NCI-H146 treated with DMSO at 0.1 percent for 48 hours (cell line): ENCODE measurements at regions not wholly inside any gene's neighbourhood (a gene's known extent, or its start where the extent isn't known, plus 50 kb on each side); places are given as distances from the start of the nearest gene placed in this dataset.
"Not testable (repeated sequence)": the region's sequence is repeated elsewhere in the genome, so short reads cannot be mapped to it uniquely, and the experiment has no call there.

Experiments
- DNase-seq: peaks from one replicate; lab custom pipeline; 2025; ENCODE audit not compliant: unreplicated experiment; lab: John Stamatoyannopoulos, UW

DNA sequence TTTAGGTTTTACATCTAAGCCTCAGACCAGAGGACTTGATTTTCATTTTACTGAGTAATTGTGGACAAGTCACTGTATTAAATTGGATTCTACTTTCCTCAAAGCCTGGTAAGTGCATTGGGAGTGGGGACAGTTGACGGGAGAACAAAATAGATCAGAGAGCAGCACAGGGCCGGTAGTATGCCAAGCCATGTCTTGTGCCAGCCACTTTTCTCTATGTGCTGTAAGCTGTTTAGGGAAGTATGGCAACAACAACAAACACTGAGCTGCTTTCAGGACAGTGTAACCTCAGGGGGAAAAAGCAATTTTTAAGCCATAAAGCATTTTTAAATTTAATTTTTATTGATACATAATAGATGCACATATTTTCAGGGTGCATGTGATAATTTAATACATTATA, 365.9 kb upstream of the IGFBP3 start:
- DNase-seq, result no peak

GRCh38 chr7:46286356-46286755, 365.3 kb upstream of the IGFBP3 start:
- no peak for DNase-seq

GRCh38 chr7:46285878-46286277, 364.8 kb upstream of the IGFBP3 start:
- no peak for DNase-seq

DNA sequence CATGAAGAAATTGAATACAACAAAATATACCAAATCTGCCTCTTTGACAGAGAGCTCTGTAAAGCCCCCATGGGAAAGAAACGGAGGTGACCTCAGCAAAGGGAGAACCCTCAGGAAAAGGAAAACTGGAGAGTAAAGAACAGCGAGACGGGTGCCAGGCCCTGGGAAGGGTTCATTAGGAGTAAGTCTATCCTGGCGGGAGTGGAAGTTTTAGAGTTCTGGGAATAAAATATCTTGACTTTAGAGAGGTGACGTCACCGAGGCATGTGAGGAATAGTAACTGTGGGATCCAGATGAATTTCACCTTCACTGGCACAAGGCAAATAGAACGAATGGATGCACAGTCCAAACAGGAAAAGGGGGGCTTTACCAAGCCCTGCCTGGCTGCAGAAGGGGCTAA, 362.8 kb upstream of the IGFBP3 start:
- no peak for DNase-seq

- DNase-seq, result no peak
Measured at GRCh38 chr7:46282155-46282554, 361.1 kb upstream of the IGFBP3 start.

- DNase-seq, result no peak
Measured at GRCh38 chr7:46281071-46281470, 360.0 kb upstream of the IGFBP3 start.

GRCh38 chr7:46279290-46279689, 358.2 kb upstream of the IGFBP3 start:
- DNase-seq, result no peak

DNA sequence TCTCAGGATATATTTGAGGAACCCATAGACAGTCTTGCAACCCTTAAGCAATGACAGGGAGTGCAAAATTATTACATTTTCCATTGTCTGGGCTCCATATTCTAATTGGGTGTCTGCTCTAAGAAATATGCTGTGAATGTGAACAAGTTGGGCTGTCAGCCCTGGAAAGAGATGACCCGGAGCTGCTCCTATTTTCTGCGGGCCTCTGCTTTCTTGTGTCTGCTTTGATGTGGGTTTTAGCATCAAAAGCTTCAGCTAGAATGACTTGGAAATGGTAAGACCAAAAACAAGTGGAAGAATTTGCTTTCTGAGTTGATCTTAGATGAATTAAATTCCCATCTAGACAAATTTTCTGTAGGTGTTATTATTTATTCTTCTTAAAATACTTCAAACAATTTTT, 343.6 kb upstream of the IGFBP3 start:
- no peak for DNase-seq

GRCh38 chr7:46261638-46262037, 340.6 kb upstream of the IGFBP3 start:
- DNase-seq, result not testable (repeated sequence)

GRCh38 chr7:46259947-46260346, 338.9 kb upstream of the IGFBP3 start:
- DNase-seq, result no peak

GRCh38 chr7:46257761-46258448, 336.8 kb upstream of the IGFBP3 start:
- no peak for DNase-seq

DNA sequence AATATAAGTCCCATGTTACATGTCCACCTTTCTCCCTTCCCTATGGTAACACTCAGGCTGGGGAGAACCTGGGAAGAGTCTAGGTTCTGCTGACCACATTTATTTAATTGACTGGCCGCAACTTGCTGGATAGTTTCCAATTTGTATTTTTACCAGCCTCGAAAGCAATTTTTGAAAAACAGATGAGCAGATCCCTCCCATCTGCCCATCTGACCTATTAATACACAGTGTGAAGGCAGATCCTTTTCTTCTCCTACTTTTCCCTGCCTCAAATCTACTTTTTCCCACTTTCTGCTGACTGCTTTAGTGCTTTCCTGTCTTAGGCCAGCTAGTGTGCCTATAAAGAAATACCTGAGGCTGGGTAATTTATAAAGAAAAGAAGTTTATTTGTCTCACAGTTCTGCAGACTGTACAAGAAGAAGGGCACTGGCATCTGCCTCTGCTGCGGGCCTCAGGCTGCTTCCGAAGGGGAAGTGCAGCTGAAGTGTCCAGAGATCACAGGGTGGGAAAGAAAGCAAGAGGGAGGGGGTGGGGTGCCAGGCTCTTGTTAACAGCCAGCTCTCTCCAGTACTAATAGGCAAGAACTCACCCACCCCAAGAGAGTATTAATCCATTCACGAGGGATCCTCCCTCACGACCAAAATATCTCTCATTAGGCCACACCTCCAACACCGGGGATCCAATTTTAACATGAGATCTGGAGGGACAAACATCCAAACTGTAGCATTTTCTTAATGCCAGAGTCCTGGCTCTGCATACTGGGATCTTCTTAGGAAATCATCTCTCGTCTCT, 336.0 kb upstream of the IGFBP3 start:
- DNase-seq, result no peak

- DNase-seq, result no peak
Measured at GRCh38 chr7:46253520-46253919, 332.4 kb upstream of the IGFBP3 start.

DNA sequence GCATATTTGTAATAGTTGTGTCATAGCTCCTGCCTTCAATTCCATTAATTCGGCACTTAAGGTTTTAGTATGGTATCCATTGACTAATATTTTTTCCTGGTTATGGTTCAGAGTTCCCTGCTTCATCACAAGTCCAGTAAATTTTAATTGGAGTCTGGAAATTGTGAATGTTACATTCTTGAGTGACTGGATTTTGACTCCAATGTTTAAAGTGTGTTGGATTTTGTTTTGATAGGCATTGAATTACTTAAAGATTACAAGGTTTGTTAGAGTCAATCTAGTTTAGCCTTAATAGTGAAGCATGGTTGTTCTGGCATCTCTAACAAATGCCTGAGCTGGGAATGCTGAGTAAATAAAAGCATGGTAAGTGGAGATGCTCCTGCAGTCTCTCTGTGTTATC, 326.6 kb upstream of the IGFBP3 start:
- DNase-seq, result no peak

DNA sequence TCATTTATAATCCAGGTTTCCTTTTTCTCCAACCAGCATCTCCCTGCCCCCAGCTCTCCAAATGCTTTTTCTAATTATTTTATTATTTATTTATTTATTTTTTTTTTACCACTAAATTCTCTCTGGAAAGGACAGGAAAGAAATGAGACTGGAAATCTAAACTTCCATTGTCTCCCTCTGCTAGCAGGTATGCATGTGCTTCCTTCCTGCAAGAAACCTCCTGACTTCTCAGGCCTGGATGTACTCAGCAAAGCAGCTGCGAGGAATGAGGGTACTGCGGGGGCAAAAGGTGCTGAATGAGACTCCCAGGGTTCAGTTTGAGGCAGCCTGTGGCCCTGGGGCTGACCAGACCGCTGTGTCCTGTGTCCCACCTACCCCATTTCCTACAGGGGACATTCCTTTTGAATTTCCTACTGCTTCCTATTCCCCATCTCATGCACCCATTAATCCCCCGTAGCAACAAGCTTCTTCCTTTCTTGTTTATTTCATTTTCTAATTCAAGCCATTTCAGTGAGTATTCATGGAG, 324.6 kb upstream of the IGFBP3 start:
- no peak for DNase-seq

DNA sequence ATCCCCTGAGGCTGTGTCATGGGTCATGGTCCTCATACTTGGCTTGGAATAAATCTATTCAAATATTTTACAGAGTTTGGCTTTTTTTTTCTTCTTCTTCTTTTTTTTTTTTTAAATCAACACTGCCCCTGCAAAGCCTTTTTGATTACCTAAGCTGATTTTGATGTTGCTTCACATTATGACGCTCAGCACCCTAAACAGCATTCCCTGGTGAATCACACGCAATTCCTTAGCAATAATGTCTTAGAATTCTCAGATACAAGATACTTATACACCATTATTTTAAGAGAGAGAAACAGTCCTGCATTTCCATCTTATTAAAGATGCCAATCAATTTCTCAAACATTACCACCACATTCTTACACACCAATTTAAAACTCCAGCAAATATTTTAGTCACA, 323.7 kb upstream of the IGFBP3 start:
- DNase-seq, result no peak

DNA sequence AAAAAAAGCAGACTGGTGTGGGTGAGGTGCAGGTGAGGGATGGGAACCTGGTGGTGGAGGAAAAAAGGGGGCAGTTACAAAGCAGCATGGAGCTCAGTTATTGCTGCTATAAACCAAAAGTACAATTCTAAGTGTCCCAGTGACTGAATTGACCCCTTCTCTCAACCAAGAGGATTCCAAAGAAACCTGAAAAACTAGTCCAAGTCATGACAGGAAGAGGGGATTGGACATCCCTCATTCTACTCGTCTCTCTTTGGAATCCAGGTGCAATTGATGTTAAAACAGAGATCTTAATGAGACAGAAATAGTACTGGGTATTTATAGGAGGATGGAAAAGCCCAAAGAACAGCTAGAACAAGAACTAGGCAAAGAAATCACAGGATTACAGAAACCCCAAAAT, 322.3 kb upstream of the IGFBP3 start:
- DNase-seq, result no peak

GRCh38 chr7:46239846-46240245, 318.8 kb upstream of the IGFBP3 start:
- no peak for DNase-seq

GRCh38 chr7:46237466-46237865, 316.4 kb upstream of the IGFBP3 start:
- DNase-seq, result no peak

DNA sequence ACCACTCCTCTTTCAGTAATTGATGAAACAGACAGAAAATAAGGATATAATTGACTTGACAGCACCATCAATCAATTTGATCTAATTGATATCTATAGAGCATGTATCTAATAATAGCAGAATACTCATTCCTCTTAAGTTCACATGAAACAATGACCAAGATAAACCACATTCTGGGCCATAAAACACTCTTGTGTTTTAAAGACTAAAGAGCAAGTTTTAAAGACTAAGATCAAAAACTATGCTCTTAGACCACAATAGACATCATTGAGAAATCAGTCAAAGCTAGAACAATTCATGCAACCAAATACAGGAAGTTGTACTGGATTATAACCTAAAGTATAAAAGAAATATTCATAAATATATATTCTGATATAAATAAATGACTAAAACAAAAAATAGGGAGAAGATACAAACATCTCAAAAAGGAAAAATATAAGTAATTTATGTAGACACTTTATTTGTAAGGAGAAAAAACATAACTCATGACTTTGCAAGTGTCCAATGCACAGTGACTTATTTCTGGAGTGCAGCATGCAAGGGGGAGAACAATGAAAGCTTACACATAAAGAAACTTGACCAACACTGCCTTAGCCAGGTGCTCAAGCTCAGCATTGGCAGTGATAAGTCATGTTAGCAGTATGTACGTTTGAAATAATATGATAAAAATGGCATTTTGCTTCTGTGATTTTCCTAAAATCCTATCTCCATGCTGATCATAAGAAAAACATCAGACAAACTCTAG, 312.7 kb upstream of the IGFBP3 start:
- DNase-seq, result no peak

GRCh38 chr7:46230990-46231305, 309.9 kb upstream of the IGFBP3 start:
- no peak for DNase-seq
